ENCODE measurements at regions not wholly inside any gene's neighbourhood (a gene's known extent, or its start where the extent isn't known, plus 50 kb on each side); places are given as distances from the start of the nearest gene placed in this dataset.

DNA sequence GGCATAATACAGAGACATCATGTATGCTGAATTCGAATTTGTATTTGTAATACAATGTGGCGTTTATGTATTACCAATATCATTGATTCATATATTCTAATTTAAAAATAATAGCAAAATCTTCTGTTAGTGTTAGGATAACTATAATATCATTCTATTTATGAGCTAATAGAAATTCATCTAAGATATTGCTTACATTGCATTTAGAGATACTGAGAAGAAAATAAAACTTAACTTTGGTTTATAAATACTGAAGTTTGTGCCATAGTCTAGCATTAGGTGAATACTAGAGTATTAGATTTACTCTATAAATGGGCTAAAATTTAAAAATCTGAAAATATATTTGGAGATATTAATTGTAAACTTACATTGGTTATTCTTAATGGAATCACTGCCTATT is 1590.6 kb downstream of the PCDH18 start:
- TF ChIP-seq, protein P1, sequence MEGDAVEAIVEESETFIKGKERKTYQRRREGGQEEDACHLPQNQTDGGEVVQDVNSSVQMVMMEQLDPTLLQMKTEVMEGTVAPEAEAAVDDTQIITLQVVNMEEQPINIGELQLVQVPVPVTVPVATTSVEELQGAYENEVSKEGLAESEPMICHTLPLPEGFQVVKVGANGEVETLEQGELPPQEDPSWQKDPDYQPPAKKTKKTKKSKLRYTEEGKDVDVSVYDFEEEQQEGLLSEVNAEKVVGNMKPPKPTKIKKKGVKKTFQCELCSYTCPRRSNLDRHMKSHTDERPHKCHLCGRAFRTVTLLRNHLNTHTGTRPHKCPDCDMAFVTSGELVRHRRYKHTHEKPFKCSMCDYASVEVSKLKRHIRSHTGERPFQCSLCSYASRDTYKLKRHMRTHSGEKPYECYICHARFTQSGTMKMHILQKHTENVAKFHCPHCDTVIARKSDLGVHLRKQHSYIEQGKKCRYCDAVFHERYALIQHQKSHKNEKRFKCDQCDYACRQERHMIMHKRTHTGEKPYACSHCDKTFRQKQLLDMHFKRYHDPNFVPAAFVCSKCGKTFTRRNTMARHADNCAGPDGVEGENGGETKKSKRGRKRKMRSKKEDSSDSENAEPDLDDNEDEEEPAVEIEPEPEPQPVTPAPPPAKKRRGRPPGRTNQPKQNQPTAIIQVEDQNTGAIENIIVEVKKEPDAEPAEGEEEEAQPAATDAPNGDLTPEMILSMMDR (IDR thresholded peaks at IDR 0.05): no peak
- no peak for TF ChIP-seq POLR2A (IDR thresholded peaks at IDR 0.05)
